ENCODE measurements at regions not wholly inside any gene's neighbourhood (a gene's known extent, or its start where the extent isn't known, plus 50 kb on each side); places are given as distances from the start of the nearest gene placed in this dataset.

GRCh38 chr9:93865716-93866115 lies 89.4 kb downstream of the BARX1 start (continued):
- no peak for TF ChIP-seq NANOG (IDR thresholded peaks at IDR 0.05; ENCODE audit: insufficient read depth, low read depth, low read length, poor library complexity, severe bottlenecking)
- TF ChIP-seq MAX (IDR thresholded peaks at IDR 0.05): no peak
- TF ChIP-seq BCL11A (IDR thresholded peaks at IDR 0.05; ENCODE audit: low read depth in 2 of 2, low read length in 2 of 2): no peak
